Activated T-helper 1 cell treated with Interleukin-2 at 50 U/mL for 16 hours (primary cell): ENCODE measurements at regions not wholly inside any gene's neighbourhood (a gene's known extent, or its start where the extent isn't known, plus 50 kb on each side); places are given as distances from the start of the nearest gene placed in this dataset.

ENCODE experiments used
- DNase-seq: peaks from one replicate; pipeline ENCODE4 v3.0.0-alpha.2; 2020; ENCODE audit warnings: low read depth

GRCh38 chr17:72409405-72410002 lies 288.7 kb downstream of the SOX9 start:
- DNase-seq: no peak

- DNase-seq: no peak
Measured at GRCh38 chr17:72411124-72411563, 290.3 kb downstream of the SOX9 start.

DNA sequence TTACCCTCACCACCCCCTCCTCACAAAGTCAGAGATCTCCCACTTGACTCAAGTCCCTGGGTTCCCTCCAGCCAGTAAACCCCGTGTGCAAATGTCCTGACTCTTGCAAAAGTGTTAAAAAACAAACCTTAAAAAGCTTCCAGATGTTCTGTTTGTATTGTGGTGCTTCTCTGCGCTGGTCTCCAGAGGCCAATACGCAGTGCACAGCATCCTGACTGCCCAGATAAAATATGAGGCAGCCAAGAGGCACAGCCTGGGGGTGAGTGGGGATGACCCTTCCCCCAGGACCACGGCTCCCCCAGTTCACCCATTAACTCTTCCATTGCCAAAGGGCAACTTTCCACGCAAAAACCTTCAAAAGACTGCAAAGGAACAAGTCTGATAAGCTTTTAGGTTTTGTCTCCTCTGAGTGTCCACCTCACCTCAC lies 291.8 kb downstream of the SOX9 start:
- DNase-seq: no peak

GRCh38 chr17:72413077-72414031 lies 292.5 kb downstream of the SOX9 start:
- DNase-seq: no peak

- DNase-seq: no peak
Measured at GRCh38 chr17:72414032-72414396, 293.2 kb downstream of the SOX9 start.

GRCh38 chr17:72414967-72415853 lies 294.4 kb downstream of the SOX9 start:
- no peak for DNase-seq

DNA sequence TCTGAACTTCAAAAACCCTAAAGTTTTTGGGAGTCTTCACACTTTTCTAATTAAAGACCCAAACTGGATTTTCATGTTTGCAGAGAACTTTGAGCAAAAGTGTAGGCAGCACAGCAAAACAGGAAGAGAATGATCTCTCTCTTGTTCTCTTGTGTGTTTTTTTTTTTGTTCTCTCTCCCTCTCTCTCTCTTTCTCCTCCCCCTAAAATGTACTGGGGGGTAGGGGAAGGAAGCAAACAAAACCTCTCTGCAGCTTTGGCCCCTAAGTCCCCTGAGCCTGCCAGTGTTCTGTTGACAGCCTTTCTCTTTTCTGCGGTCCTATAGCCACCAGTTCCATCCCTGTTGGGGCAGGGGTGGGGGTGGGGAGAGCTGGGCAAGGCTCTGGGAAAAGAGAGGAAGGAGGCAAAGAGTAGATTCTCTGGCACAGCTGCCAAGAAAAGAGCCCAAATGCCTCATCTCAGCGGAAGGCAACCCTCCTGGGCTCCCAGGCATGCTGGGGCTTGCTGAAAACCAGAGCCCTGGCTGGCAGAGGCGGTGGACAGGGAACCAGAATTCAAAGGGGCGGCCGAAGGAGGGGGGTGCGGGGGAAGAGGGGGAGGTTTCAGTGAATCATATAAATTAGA lies 295.3 kb downstream of the SOX9 start:
- no peak for DNase-seq

GRCh38 chr17:72416905-72417304 lies 296.1 kb downstream of the SOX9 start:
- no peak for DNase-seq

DNA sequence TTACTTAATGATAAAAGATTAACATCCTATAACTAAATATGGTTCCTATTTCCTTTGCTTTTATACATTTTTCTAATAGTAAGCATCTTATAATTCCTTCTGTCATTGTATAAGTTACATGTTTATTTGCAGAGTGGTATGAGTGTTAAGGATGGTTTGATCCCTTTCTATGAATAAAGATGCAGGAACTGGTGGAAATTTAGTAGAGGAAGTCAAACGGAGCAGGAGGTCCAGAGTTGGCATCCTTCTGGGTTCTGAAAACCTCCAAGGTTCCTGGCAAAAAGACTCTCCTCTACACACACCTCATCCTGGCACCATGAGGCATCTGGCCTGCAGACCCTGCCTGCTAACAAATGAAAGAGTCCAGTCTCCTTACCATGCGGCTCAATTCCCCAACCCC lies 296.8 kb downstream of the SOX9 start:
- no peak for DNase-seq

GRCh38 chr17:72419866-72420774 lies 299.3 kb downstream of the SOX9 start:
- DNase-seq: no peak

DNA sequence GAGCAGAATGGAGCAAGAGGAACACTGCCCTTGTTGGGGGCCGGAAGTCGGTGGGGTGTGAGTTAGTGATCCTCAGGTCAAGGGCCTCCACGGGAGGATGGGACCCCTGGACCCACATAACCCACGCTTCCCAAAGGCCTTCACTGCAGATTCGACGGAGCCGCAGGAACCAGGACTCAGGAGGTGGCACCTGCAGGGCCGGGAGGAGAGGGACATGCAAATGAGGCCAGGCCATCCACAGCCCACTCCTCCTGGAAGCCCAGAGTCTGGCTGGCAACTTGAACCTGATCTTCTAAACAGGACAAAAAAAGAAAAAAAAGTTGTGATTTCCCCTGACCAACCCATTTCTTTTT lies 299.9 kb downstream of the SOX9 start:
- DNase-seq: no peak

- DNase-seq: no peak
Measured at GRCh38 chr17:72421128-72422092, 300.6 kb downstream of the SOX9 start.

DNA sequence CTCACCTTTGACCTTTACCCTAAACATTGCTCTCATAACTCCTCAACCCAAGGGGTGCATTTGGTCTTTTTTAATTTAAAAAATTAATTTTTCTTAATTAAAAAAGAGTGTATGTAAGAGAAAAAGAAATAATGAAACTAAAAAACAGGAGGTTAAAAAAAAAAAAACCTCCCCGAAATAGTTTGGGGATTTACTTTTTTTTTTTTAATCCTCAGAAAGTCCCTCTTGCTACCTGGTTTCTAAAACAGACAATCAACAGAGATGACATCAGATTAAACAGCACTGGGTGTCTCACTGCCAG lies 301.3 kb downstream of the SOX9 start:
- no peak for DNase-seq

- DNase-seq: no peak
Measured at GRCh38 chr17:72422505-72423285, 301.9 kb downstream of the SOX9 start.

GRCh38 chr17:72423286-72423589 lies 302.4 kb downstream of the SOX9 start:
- no peak for DNase-seq

DNA sequence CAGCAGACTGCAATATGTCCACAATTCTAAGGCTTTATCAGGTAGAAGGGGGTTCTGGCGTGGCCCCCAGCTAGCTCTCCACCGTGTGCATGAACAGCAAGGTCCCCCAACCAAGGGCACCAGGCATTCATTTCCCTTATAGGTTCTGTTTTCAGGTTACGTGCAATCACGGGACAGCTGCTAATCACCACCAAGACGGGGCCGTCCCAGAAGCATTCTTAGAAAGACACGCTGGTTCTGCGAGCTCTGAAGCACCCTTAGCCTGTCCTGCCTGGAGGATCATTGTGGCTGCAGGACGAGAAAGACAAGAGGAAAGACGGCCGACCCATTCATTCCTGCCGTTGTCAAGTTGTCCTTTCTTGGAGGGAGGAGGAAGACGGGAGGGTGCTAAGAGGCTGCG lies 302.9 kb downstream of the SOX9 start:
- no peak for DNase-seq

GRCh38 chr17:72424505-72425117 lies 303.8 kb downstream of the SOX9 start:
- no peak for DNase-seq

- no peak for DNase-seq
Measured at GRCh38 chr17:72425133-72425793, 304.4 kb downstream of the SOX9 start.
